AG09309 (cell line): ENCODE measurements at regions not wholly inside any gene's neighbourhood (a gene's known extent, or its start where the extent isn't known, plus 50 kb on each side); places are given as distances from the start of the nearest gene placed in this dataset.
"Not testable (repeated sequence)": the region's sequence is repeated elsewhere in the genome, so short reads cannot be mapped to it uniquely, and the experiment has no call there.

Experiments
- DNase-seq: peaks from one replicate; pipeline ENCODE4 v3.0.0-alpha.2; 2010; ENCODE audit warnings: low read depth
- H3K4me3 ChIP-seq: 2 replicates; pipeline ENCODE4 v1.5.1; 2011; ENCODE audit warnings: mild to moderate bottlenecking, low read depth, low read length, moderate library complexity; ENCODE audit not compliant: control insufficient read depth
- CTCF ChIP-seq: IDR thresholded peaks from 2 replicates; pipeline ENCODE4 v1.5.1; 2011; ENCODE audit warnings: mild to moderate bottlenecking, low read depth, low read length, inconsistent platforms; ENCODE audit not compliant: insufficient read depth, control insufficient read depth; ENCODE audit errors: missing control alignments

- DNase-seq = no peak
- TF ChIP-seq CTCF = no peak
- no peak overlapping the region for H3K4me3 ChIP-seq
Observed at GRCh38 chr6:178119-178518, 114.2 kb upstream of the DUSP22 start.

GRCh38 chr6:178929-179328, 113.4 kb upstream of the DUSP22 start:
- DNase-seq, H3K4me3 ChIP-seq: not testable (repeated sequence)

- no peak for DNase-seq
- TF ChIP-seq CTCF = no peak
- no peak overlapping the region for H3K4me3 ChIP-seq
Observed at GRCh38 chr6:179340-179950, 112.8 kb upstream of the DUSP22 start.

GRCh38 chr6:180091-180694, 112.1 kb upstream of the DUSP22 start:
- not testable (repeated sequence) for DNase-seq

GRCh38 chr6:181049-181654, 111.1 kb upstream of the DUSP22 start:
- H3K4me3 ChIP-seq = no peak overlapping the region
- no peak for DNase-seq
- no peak for TF ChIP-seq CTCF

More at GRCh38 chr6:180091-180694, 112.1 kb upstream of the DUSP22 start:
- H3K4me3 ChIP-seq = not testable (repeated sequence)

GRCh38 chr6:183668-184067, 108.6 kb upstream of the DUSP22 start:
- no peak for TF ChIP-seq CTCF
- H3K4me3 ChIP-seq = no peak overlapping the region
- DNase-seq = no peak

GRCh38 chr6:184161-184700, 108.1 kb upstream of the DUSP22 start:
- TF ChIP-seq CTCF = no peak
- DNase-seq = no peak
- no peak overlapping the region for H3K4me3 ChIP-seq
